Ureter (tissue), 1 donor: ENCODE measurements at regions not wholly inside any gene's neighbourhood (a gene's known extent, or its start where the extent isn't known, plus 50 kb on each side); places are given as distances from the start of the nearest gene placed in this dataset.
"Not testable (repeated sequence)": the region's sequence is repeated elsewhere in the genome, so short reads cannot be mapped to it uniquely, and the experiment has no call there.

Source experiments
- DNase-seq: peaks from one replicate; pipeline ENCODE4 v3.0.0-alpha.2; 2020; ENCODE audit warnings: low spot score
- donor health status: DM: yes; HTN: yes; CAD: no.

- no peak for DNase-seq
These were observed 552.1 kb upstream of the CHORDC1 start for GRCh38 chr11:90774727-90775566.

- DNase-seq: no peak
These were observed 547.2 kb upstream of the CHORDC1 start for GRCh38 chr11:90770007-90770406.

DNA sequence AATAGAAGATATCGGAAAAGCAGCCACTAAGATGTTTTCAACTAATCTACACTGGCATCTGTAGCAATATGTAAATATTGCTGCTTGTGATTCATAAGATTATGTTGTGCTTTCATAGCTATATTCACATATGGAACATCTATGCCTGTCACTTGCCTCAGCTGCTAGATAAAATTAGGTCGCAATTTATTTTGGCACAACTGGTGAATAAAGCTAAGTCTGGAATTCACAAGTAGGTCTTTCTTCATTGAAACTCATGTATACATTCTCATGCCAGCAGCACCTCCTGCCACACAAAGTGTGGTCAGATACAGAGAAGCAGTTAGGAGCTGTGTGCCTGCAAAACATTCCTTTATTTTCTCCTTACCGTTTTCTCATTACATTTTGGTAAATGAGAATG, 543.3 kb upstream of the CHORDC1 start:
- DNase-seq: no peak

DNA sequence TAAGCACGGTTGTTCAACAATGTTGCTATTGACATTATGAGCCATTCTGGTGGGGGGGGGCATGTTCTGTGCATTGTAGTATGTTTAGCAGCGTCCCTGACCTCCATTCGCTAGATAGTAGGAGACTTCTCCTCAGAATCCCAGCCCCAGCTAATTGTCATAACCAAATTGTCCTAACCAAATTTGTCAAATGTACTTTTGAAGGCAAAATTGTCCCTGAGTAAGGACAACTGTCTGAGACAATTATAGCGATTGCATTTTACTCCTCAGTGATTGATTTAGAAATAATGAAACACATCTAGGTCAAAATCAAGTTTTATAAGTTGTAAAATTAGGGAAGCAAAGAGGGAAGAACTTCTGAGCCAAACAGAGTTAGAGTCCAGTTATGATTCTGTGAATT, 541.8 kb upstream of the CHORDC1 start:
- no peak for DNase-seq

DNA sequence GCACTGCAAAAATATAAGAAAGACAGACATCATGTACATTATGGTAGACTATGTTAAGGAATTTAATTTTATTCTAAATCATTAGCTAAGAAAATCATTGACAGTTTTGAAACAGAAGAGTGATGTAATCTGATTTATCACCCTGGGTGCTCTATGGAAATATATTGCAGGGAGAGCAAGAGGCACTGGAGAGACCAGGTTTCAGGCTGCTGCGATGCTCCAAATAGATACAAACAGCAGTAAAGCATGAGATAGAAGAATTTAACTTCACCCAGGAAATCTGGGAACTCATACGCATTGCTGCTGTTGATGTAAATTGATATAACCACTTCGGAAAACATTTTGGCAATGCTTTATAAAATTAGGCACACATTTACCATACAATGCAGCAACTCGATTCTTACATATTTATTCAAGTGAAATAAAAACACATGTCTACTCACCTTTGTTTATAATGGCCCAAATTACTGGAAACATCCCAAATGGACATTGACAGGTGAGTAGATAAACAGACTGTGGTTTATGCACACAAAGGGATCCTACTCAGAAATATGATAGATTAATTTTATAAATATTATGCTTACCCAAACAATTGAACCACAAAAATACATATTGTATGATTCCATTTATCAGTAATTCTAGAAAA, 535.1 kb upstream of the CHORDC1 start:
- no peak for DNase-seq

DNA sequence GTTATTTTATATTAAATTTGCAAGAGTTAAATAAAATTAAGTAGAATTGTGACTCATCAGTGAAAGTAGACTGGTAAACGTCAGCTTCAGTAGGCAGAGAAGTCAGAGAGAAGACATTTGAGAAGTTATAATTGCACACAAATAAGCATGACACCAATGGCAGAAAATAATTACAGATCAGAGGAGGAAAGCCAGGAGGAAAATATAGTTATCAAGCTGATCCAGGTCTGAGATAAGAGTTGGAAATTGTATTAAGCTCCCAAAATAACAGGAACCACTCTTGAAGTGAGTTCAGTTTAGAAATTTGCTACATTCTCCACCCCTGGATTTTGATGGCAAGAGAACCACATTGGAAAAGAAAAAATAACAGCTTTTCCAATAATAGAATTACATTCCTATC, 533.8 kb upstream of the CHORDC1 start:
- no peak for DNase-seq

DNA sequence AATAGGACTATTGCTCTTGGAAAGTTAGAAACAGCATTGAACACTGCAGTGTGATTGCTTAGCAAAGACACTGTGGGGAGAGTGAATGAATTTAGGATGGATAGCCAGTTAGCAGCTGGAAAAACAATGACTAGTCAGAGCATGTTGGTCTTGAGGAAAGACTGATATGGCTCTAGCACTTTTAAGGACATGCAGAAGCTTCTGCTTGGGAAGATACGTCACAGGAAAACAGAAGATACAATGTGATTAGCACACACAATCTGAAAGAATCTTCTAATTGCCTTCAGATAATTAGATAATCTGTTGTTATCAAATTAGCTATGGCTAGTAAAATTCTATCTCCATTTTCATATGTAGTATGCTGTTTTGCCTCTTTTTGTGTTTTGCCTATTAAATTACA, 530.7 kb upstream of the CHORDC1 start:
- no peak for DNase-seq

- DNase-seq: no peak
These were observed 524.2 kb upstream of the CHORDC1 start for GRCh38 chr11:90747057-90747456.

GRCh38 chr11:90744169-90744568, 521.3 kb upstream of the CHORDC1 start:
- no peak for DNase-seq

DNA sequence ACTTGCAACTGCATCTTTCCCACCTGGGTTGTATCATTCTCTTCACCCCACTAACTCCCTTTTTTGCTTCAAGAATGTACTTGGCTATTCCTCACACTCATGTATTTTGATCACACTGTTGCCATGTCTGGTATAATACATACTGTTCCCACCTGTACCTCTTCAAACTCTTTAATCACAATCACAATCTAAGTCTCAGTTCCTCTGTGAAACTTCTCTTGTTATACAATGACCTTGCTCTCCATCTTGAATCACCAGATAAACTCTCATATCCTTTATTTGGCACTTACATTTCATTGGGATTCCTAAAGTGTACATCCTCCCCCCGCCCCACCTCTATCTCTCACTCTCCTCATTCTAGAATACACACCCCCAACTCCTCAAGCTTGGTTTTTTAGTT, 516.0 kb upstream of the CHORDC1 start:
- DNase-seq: no peak

GRCh38 chr11:90737444-90738050, 514.7 kb upstream of the CHORDC1 start:
- DNase-seq: no peak

- DNase-seq: no peak
These were observed 509.6 kb upstream of the CHORDC1 start for GRCh38 chr11:90732486-90732885.

DNA sequence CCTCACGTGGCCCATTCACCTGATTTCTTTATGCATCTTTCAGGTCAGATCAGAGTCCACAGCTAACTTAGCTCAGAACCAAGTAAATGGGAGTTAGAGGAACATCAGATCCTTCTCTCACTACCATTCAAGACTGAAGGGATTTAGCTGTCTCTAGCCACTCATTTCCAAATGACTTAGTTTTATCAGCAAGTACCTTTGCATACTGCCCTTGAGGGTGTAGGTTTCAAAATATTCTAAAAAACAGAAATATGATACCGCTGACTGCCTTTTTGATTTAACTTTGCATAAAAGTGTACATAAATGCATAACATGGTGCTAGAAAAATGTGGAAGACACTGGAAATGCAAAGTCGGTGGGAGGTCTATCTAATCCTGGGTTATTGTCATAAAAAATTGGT, 500.6 kb upstream of the CHORDC1 start:
- no peak for DNase-seq

- no peak for DNase-seq
These were observed 499.8 kb upstream of the CHORDC1 start for GRCh38 chr11:90722552-90723190.

DNA sequence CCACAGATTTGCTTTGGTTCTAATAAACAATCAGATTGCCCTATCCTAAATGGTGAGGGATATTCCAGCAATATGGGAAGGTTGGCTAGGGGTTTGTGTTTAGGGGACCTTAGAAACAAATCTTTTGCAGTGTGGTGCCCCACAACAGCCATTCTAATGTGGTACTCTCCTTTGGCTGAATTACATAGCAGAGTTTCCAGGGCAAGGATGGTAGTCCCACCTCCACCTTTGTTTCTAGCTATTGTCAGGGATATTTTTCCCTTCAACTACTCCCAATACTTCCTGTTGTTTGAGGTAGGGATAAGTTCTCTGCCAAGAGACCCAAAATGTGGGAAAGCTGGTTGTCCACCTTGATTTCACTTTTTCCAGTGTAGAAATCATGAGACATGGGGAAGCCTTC, 494.7 kb upstream of the CHORDC1 start:
- DNase-seq: no peak

DNA sequence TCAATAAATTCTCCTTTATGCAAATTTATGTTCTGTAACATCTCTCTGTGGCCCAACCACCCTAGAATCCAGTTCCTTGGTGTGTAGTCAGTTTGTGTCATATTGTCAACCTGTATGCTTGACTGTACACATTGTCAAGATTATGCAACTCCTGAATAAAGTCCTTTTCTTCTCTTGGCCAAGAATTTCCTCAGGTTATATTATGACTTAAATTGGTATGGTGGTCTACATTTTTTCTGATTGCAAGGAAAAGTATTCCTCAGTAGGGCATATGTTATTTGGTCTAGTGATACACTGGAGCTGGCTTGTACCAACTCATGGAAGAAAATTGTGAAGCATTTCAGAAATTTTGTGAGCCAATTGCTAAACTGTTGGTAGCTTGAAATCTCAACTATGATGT, 482.8 kb upstream of the CHORDC1 start:
- DNase-seq: no peak

DNA sequence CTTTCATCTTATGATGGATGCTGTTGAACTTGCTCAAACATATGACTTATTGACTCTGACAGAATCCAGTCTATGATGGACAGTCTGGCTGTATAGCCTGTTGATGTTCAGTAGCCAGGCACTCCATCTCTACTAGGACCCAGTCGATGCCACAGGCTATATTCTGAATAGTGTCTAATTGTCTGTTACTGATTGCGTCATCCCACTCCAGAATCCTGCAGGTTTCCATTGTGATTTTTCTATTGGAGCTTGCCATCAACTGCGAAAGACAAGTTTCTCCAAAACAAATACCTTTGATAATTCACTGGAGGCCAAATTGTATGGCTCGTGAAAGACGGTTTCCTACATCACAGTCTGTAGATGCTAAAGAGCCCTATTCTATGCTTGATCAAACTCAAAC, 481.7 kb upstream of the CHORDC1 start:
- DNase-seq: no peak

GRCh38 chr11:90701716-90702115, 478.9 kb upstream of the CHORDC1 start:
- no peak for DNase-seq

DNA sequence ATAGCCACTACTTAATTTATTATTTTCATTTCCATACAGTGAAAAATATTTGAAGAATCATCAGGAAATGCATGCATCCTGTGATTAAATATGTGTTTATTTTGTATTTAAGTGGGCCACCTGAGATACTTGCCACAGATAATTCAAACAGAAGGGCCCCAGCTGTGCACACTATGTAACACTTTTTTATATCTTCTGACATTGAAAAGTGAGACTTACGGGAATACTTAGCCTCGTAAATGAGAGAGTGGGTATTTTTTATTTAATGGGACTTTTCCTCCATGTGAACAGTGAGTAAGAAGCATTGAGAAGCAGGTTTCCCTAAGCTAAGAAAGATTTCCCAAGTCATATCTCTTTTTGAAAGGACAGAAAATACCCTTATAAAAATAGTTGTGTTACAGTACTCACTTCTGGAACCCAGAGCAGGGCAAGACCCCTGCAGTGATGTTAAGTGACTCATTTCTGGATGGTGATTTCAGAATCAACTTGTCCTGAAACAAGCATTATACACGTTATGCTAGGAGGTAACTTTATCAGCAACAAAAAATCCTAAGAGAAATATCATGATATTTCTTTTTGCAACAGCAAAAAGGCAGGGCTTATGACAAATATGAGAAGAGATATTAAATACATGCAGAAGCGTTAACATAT, 478.1 kb upstream of the CHORDC1 start:
- no peak for DNase-seq

- DNase-seq: no peak
These were observed 477.0 kb upstream of the CHORDC1 start for GRCh38 chr11:90699791-90700400.

GRCh38 chr11:90698238-90698637, 475.4 kb upstream of the CHORDC1 start:
- no peak for DNase-seq

GRCh38 chr11:90675496-90675895, 452.6 kb upstream of the CHORDC1 start:
- DNase-seq: not testable (repeated sequence)
